ENCODE measurements at regions not wholly inside any gene's neighbourhood (a gene's known extent, or its start where the extent isn't known, plus 50 kb on each side); places are given as distances from the start of the nearest gene placed in this dataset.
"Not testable (repeated sequence)": the region's sequence is repeated elsewhere in the genome, so short reads cannot be mapped to it uniquely, and the experiment has no call there.

GRCh38 chr7:69062020-69062765 lies 536.1 kb upstream of the AUTS2 start:
- no peak for DNase-seq

- no peak for DNase-seq
These were observed 530.9 kb upstream of the AUTS2 start for GRCh38 chr7:69067397-69067796.

GRCh38 chr7:69070476-69070875 lies 527.8 kb upstream of the AUTS2 start:
- DNase-seq = no peak

- DNase-seq = no peak
These were observed 521.7 kb upstream of the AUTS2 start for GRCh38 chr7:69076566-69076965.

- DNase-seq = no peak
These were observed 519.1 kb upstream of the AUTS2 start for GRCh38 chr7:69078997-69079769.

GRCh38 chr7:69087281-69087680 lies 511.0 kb upstream of the AUTS2 start:
- DNase-seq = not testable (repeated sequence)

- DNase-seq = no peak
These were observed 510.1 kb upstream of the AUTS2 start for GRCh38 chr7:69088185-69088584.

GRCh38 chr7:69090936-69091335 lies 507.3 kb upstream of the AUTS2 start:
- no peak for DNase-seq

- DNase-seq = no peak
These were observed 506.8 kb upstream of the AUTS2 start for GRCh38 chr7:69091521-69091920.

GRCh38 chr7:69095127-69095526 lies 503.1 kb upstream of the AUTS2 start:
- DNase-seq = no peak

- DNase-seq = no peak
These were observed 502.6 kb upstream of the AUTS2 start for GRCh38 chr7:69095649-69096048.

- DNase-seq = no peak
These were observed 494.3 kb upstream of the AUTS2 start for GRCh38 chr7:69104023-69104422.

GRCh38 chr7:69105092-69105491 lies 493.2 kb upstream of the AUTS2 start:
- no peak for DNase-seq

- DNase-seq = no peak
These were observed 492.3 kb upstream of the AUTS2 start for GRCh38 chr7:69105981-69106380.

GRCh38 chr7:69106449-69106848 lies 491.8 kb upstream of the AUTS2 start:
- DNase-seq = not testable (repeated sequence)

- not testable (repeated sequence) for DNase-seq
These were observed 491.3 kb upstream of the AUTS2 start for GRCh38 chr7:69106946-69107345.

- DNase-seq = no peak
These were observed 490.2 kb upstream of the AUTS2 start for GRCh38 chr7:69108097-69108496.

GRCh38 chr7:69109246-69109645 lies 489.0 kb upstream of the AUTS2 start:
- DNase-seq = no peak

GRCh38 chr7:69109879-69110278 lies 488.4 kb upstream of the AUTS2 start:
- no peak for DNase-seq

- DNase-seq = no peak
These were observed 487.7 kb upstream of the AUTS2 start for GRCh38 chr7:69110450-69111050.

GRCh38 chr7:69114374-69114773 lies 483.9 kb upstream of the AUTS2 start:
- DNase-seq = no peak

GRCh38 chr7:69115788-69116187 lies 482.5 kb upstream of the AUTS2 start:
- no peak for DNase-seq

GRCh38 chr7:69116196-69116595 lies 482.1 kb upstream of the AUTS2 start:
- not testable (repeated sequence) for DNase-seq

- no peak for DNase-seq
These were observed 475.3 kb upstream of the AUTS2 start for GRCh38 chr7:69122953-69123352.

All from activated CD8-positive, alpha-beta memory T cell treated with anti-CD3 and anti-CD28 coated beads for 24 hours (primary cell).